RWPE2 (cell line): ENCODE measurements at regions not wholly inside any gene's neighbourhood (a gene's known extent, or its start where the extent isn't known, plus 50 kb on each side); places are given as distances from the start of the nearest gene placed in this dataset.

ENCODE experiments used
- ATAC-seq: fragments of 200-7000 bp; cut with Tn5 transposase; 3 replicates; pipeline ENCODE4 v1.9.1; 2021; ENCODE audit warnings: low read depth
- DNase-seq: peaks from one replicate; pipeline ENCODE4 v3.0.0-alpha.2; 2020; ENCODE audit warnings: low spot score
- H3K27ac ChIP-seq: fragments of 450-650 bp; 2 replicates; pipeline ENCODE4 v1.5.1; 2017; ENCODE audit warnings: mild to moderate bottlenecking; ENCODE audit not compliant: poor library complexity, severe bottlenecking
- H3K27me3 ChIP-seq: fragments of 250-450 bp; sonication (Bioruptor Pico); 2 replicates; pipeline ENCODE4 v1.5.1; 2021; ENCODE audit warnings: mild to moderate bottlenecking, moderate library complexity; ENCODE audit not compliant: insufficient read depth, poor library complexity, severe bottlenecking
- H3K36me3 ChIP-seq: fragments of 250-450 bp; sonication (Bioruptor Pico); 2 replicates; pipeline ENCODE4 v1.5.1; 2020; ENCODE audit warnings: low read depth, mild to moderate bottlenecking, moderate library complexity
- H3K4me1 ChIP-seq: fragments of 250-450 bp; sonication (Bioruptor Pico); 2 replicates; pipeline ENCODE4 v1.5.1; 2021; ENCODE audit warnings: mild to moderate bottlenecking, moderate library complexity; ENCODE audit not compliant: insufficient read depth, poor library complexity, severe bottlenecking
- H3K4me3 ChIP-seq: fragments of 250-450 bp; sonication (Bioruptor Pico); 2 replicates; pipeline ENCODE4 v1.5.1; 2021; ENCODE audit warnings: mild to moderate bottlenecking, moderate library complexity; ENCODE audit not compliant: severe bottlenecking
- H3K9me3 ChIP-seq: fragments of 250-450 bp; sonication (Bioruptor Pico); 2 replicates; pipeline ENCODE4 v1.5.1; 2021; ENCODE audit warnings: mild to moderate bottlenecking, moderate library complexity; ENCODE audit not compliant: severe bottlenecking
- CTCF ChIP-seq: fragments of 450-650 bp; IDR thresholded peaks from one replicate; pipeline ENCODE4 v1.5.1; 2017; ENCODE audit warnings: mild to moderate bottlenecking, moderate library complexity; ENCODE audit not compliant: poor library complexity, severe bottlenecking

GRCh38 chr20:43271980-43272379 is 82.3 kb upstream of the PTPRT start:
- no peak for ATAC-seq
- no peaks in the 10 kb centered on the region for H3K27me3 ChIP-seq

GRCh38 chr20:43265449-43265848 is 75.7 kb upstream of the PTPRT start:
- Histone ChIP-seq H3K4me3 (no peak overlapping the region), H3K9me3 (no peaks in the 10 kb centered on the region), H3K4me1 (no peaks in the 10 kb centered on the region), H3K27ac (no peak overlapping the region), H3K27me3 (no peaks in the 10 kb centered on the region), H3K36me3 (no peaks in the 10 kb centered on the region)
- DNase-seq (no peak), ATAC-seq (no peak)
- no peak for TF ChIP-seq CTCF

More at GRCh38 chr20:43271980-43272379, 82.3 kb upstream of the PTPRT start:
- DNase-seq = no peak
- Histone ChIP-seq H3K9me3 (no peaks in the 10 kb centered on the region), H3K4me1 (no peaks in the 10 kb centered on the region), H3K4me3 (no peak overlapping the region), H3K36me3 (no peaks in the 10 kb centered on the region), H3K27ac (no peak overlapping the region)
- TF ChIP-seq CTCF = no peak

- DNase-seq = no peak
- Histone ChIP-seq H3K27ac (no peak overlapping the region), H3K9me3 (no peaks in the 10 kb centered on the region), H3K4me1 (no peaks in the 10 kb centered on the region), H3K27me3 (no peaks in the 10 kb centered on the region), H3K36me3 (no peaks in the 10 kb centered on the region), H3K4me3 (no peak overlapping the region)
- ATAC-seq = no peak
- TF ChIP-seq CTCF = no peak
Measured at GRCh38 chr20:43263226-43263625, 73.5 kb upstream of the PTPRT start.

DNA sequence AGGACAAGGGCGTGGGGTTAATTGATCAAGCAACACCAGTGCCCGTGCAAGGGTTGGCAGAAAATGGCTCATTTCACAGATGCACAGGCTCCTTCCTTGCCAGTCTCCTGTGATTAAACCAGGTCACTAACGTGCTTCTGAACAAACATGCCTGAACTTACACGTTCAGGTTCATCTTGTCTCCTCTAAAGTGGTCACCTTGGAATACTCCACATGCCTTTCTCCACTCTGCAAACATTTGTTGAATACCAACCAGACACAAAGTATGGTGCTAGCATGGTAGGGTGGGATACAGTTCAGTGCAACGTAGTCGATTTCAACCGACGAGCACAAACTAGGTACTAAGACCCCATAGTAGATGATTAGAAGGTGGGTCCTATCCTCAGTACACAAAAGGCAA is 72.6 kb upstream of the PTPRT start:
- Histone ChIP-seq H3K27me3 (no peaks in the 10 kb centered on the region), H3K27ac (no peak overlapping the region), H3K4me3 (no peak overlapping the region), H3K9me3 (no peaks in the 10 kb centered on the region), H3K36me3 (no peaks in the 10 kb centered on the region), H3K4me1 (no peaks in the 10 kb centered on the region)
- DNase-seq (no peak), ATAC-seq (no peak)
- TF ChIP-seq CTCF = no peak

GRCh38 chr20:43255877-43256276 is 66.2 kb upstream of the PTPRT start:
- ATAC-seq (no peak), DNase-seq (no peak)
- H3K9me3 ChIP-seq = no peaks in the 10 kb centered on the region
- no peak overlapping the region for H3K27ac ChIP-seq
- no peak for TF ChIP-seq CTCF
- no peaks in the 10 kb centered on the region for H3K4me1 ChIP-seq
- H3K36me3 ChIP-seq = no peaks in the 10 kb centered on the region
- no peak overlapping the region for H3K4me3 ChIP-seq
- H3K27me3 ChIP-seq = peaks cover 20% of the 10 kb centered on the region
